Glomerular visceral epithelial cell (primary cell): ENCODE measurements at regions not wholly inside any gene's neighbourhood (a gene's known extent, or its start where the extent isn't known, plus 50 kb on each side); places are given as distances from the start of the nearest gene placed in this dataset.

ENCODE experiments used
- DNase-seq: peaks from one replicate; pipeline ENCODE4 v3.0.0-alpha.2; 2016; ENCODE audit errors: extremely low spot score

DNA sequence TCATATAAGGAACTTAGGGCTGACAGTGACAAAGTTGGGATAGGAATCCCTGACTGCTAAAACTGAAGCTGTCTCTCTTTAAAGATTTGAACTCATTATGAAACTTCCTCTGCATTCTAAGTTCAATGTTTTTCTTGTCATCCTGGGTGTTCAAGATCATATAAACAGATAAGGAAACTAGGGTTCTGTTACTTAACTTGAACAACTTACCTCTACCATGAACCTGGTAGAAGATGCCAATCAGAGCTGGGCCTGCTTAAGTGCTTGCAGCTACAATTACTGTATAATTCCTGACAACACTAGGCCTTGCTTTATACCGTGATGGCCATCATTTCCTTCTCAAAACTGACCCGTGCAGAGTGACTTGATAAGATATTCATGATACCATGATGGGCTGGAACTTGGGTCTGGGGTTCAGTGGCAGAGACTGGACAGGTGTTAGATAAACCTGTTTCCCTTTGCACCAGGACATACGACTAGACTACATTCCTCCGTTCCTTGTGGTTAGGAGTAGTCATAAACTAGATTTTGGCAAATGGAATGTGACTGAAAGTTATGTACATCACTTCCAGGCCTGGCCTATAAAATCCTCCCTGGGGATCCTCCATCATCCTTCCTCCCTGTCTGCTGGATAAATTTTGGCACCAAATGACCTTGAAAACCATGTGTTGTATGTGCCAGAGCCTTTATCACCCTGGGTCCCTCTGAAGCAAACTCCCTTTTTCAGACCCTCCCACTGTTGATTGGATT, 172.2 kb upstream of the PRICKLE1 start:
- peak; percentile 26 for DNase-seq

DNA sequence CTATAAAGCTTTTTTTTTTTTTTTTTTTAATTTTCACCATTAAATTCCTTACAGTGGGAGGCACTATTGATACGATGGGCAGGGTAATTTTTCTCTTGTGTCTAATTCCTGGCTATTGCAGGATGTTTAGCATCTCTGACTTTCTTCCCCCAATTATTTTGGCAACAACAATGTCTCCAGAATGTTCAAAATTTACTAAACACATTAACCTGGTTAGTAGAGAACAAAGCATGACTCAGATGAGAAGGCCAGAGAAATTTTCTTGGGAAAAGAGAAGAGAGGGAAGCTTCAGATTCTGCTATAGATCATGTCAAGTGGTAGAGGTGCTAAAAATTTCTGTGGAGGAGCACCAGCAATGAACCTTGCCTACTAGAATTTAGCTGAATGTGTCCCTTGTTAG, 171.5 kb upstream of the PRICKLE1 start:
- no peak for DNase-seq

GRCh38 chr12:42760550-42760949, 171.0 kb upstream of the PRICKLE1 start:
- DNase-seq = no peak

DNA sequence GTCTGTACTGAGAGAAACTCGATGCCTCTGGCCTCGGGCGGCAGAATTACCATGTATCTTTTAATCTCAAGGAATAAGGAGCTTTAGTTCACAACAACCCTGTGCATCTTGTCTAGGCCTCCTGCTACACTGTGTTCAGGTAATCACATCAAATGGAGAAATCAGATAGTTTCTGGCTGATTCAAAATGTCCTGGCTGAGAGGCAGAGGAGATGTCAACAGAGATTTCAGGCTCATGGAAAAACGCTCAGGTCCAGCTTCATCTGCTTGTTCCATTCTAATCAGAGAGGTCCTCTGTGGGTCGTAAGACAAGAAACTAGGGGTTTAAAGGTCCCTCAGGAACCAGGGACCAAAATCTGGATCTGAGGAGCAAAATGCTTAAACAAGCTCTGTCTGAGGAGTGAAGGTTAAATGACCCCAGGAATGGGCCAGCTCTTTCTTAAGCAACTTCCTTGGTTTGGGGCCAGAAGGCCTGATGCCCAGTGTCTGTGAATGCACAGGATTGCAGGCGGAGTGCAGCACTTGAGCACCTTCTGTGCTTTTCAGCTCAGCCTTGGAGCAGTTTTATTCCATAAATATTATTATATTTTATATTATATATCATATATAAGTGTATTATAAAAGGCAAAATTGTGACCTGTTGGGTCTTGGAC, 170.2 kb upstream of the PRICKLE1 start:
- peak; percentile 32 for DNase-seq

- DNase-seq = no peak
These were observed 169.3 kb upstream of the PRICKLE1 start for GRCh38 chr12:42758806-42759205.

DNA sequence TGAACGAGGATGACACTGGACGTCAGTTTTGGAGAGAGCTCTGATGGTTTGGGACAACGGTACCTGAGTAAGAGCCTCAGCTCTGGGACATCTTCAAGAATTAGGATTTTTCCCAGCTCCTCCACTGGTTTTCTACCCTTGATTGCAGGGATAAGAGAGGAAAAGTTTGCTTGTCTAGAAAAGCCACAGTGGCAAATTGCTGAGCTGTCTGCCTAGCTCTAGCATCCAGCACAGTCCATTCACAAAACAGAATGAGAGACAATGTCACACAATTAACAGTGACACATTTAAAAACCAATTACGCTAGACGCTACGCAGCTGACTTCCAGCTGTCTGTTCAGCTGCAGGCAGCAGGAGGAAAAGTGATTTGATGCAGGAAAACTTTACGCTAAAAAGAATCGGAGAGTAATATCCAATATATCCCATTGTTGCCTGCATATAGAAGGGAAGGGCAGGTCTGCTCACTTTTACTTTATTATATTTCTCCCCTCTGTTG, 168.1 kb upstream of the PRICKLE1 start:
- no peak for DNase-seq

GRCh38 chr12:42756841-42757623, 167.5 kb upstream of the PRICKLE1 start:
- peak; percentile 99 for DNase-seq

GRCh38 chr12:42750356-42750755, 160.8 kb upstream of the PRICKLE1 start:
- DNase-seq = no peak

DNA sequence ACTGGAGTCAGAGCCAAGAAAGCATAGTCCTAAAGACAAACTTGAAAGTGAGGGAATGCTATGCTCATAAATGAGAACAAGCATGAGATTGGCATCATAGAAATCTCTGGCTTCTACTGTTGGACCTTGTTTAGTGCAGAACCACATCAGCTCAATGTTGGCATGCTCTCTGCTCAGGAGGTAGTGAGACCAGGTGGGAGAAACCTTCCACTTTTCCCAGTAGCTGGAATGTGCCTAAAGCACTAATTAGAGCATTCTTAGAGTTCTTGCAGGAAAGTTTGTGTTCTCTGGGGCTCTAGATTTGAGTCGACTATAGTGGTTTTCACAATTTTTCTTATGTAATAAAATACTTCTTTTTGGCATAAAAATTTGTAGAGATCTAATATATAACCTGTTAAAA, 159.7 kb upstream of the PRICKLE1 start:
- no peak for DNase-seq

DNA sequence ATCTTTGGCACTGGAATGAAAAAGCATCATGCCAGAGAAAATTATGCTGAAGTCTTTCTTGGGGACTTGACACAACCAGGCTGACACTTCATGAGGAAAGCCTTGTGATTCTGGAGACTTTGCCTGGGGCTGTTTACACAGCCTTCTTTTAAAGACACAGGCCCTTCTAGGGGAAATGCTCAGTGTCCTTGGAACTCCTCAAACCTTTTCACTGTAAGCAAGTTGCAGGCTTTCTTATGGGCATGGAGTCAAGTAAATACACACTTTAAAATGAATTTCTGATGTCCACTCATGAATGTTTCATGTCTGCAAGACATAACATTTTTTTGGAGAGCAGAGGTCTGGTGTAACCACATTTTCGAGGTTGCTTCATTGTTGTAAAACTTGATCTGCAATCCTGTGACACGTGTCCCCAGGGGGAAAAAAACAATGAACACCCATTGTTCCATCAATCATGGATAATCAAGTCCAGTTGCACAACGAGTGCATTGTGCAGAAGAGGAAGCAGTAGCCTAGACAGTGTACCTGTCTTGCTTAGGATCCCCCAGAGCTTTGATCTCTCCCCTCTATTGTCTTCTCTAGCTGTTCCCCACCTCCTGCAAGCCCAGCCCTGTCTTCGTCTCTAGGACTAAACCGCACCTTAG, 155.1 kb upstream of the PRICKLE1 start:
- no peak for DNase-seq

DNA sequence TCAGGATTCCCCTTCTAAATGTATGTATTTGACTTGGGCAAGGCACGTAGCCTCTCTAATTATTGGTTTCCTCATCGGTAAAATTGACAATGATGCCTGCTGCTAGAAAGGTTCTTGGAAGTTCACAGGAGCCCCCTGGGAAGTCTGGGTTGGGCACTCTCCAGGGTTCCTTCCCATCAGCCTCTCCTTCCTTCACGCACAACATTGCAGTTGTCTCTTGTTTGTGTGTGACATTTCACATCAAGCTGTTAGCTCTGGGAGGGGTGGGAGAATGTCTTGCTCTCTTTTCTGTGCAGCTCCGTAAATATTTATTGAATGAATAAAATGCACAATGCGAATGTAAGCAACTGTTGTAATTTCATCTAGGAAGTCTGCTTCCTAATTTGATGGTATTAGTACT, 153.2 kb upstream of the PRICKLE1 start:
- no peak for DNase-seq

DNA sequence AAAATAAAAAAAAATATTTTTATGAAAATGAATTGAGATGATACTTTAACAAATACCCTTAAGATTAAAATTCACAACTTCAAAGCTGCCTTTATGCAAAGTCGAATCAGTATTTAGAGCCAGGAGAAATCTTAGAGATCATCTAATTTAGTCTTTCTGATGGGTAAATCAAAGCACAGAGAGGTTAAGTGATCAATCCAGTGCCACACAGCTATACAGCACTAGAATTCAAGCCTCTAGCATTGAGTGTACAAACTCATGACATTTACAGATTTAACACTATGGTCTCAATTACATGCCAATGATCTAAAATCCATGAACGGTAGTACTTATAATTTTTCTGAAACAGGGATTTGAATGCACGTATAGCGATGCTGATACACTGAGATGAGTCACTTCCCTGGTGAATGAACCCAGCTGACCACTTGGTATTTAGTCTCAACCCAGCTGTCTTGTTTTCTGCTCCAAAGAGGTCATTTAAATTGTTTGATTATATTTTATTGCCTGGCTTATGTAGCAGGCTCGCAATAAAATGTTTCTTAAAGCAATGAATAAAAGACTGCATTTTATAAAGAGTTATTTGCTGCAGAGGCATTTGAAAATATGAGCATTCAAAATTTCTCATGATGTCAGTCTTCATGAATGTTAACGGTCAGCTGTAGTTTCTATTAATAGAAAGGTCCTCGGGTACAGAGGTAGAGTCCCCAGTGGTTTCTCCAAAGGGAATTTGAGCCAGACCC, 152.4 kb upstream of the PRICKLE1 start:
- peak; percentile 54 for DNase-seq

- no peak for DNase-seq
These were observed 151.5 kb upstream of the PRICKLE1 start for GRCh38 chr12:42741091-42741490.

DNA sequence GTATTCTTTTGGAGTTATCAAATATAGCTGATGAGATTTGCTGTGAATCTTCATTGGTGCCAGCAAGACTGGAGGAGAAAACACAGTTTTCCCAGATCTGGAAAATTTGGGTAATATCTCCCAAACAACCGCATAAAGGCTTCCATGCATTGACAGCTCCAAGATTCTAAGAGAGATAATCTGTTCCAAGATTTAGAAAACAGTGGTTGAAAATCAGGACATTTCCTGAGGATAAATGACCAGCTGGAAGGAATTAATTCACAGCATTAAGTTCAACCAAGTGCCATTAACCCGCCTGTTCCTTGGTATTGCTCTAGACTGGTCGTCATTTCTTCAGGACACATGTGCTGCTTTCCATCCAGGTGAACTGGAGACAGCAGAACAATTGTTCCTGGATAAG, 147.9 kb upstream of the PRICKLE1 start:
- no peak for DNase-seq

DNA sequence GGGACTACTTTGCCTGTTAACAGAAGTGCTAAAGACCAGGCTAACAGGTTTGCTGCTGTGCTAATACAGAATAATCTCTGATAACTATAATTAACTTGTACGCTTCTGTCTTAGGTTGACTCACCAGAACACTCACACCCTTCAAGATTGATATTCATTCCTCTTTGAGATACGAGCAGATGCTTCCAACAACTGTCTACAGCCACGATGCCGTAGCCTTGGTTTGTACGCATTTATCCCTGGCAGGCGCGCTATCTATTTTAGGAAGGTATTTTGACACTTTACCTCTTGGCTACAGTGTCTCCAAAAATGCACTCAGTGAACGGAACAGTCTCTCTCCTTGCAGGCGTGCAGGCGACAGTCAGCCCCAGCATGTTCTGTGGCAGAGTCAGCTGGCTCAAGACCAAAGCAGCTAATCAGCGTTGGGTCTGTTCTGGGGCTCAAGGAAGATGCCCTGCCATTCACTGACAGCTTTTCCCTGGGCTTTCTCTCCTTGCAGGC, 146.4 kb upstream of the PRICKLE1 start:
- no peak for DNase-seq

DNA sequence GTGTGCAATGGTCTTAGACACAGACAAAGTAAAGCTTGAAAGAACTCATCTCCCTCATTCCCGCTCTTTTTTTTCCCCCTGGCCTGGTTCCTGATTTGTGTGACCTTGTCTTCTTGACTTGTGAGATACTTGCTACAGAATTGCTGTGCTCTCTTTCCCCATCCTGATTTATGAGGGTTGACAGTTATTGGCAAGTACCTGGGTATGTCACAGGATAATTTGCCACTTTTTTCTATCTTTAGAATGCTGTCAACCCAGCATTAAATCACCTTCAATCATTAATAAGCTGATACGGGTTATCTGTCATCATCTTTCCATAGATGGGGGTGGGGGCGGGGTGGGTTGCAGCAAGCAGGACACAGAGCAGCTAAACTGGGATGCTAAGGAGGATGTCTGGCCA, 144.4 kb upstream of the PRICKLE1 start:
- no peak for DNase-seq

- DNase-seq = no peak
These were observed 143.4 kb upstream of the PRICKLE1 start for GRCh38 chr12:42732908-42733411.

GRCh38 chr12:42730291-42730690, 140.7 kb upstream of the PRICKLE1 start:
- no peak for DNase-seq

DNA sequence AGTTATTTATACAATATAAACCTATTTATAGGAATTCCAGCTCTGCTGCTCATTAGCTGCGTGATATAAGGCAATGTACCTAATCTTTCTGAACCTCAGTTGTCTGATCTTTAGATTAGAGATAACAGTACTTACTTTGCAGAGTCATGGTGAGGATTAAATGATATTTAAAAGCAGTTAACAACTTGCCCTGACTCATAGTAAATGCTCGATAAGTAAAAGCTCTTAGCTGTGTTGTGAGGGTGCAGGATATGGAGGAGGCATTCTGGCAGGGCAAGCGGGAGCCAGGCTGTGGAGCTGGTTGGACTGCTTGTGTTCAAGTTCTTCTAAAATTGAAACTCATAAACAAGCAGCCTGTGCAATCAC, 140.0 kb upstream of the PRICKLE1 start:
- no peak for DNase-seq

GRCh38 chr12:42728770-42729534, 139.4 kb upstream of the PRICKLE1 start:
- DNase-seq = no peak
